Activated CD4-positive, CD25-positive, alpha-beta regulatory T cell treated with anti-CD3 and anti-CD28 coated beads, Interleukin-2, amount 50 U/mL, for 24 hours (primary cell): ENCODE measurements at regions not wholly inside any gene's neighbourhood (a gene's known extent, or its start where the extent isn't known, plus 50 kb on each side); places are given as distances from the start of the nearest gene placed in this dataset.
A peak's percentile ranks its signal among the peaks of the same experiment; 100 is the strongest.
"Not testable (repeated sequence)": the region's sequence is repeated elsewhere in the genome, so short reads cannot be mapped to it uniquely, and the experiment has no call there.

Experiments
- ATAC-seq, 2 donors: fragments of 150-1000 bp; cut with Tn5 transposase; one replicate each; pipeline ENCODE4 v1.10.0; 2021; ENCODE audit warnings: mild to moderate bottlenecking in 1 of 2, moderate library complexity in 1 of 2

- peak in 1 of 2 donors; percentile 13 for ATAC-seq
Measured at GRCh38 chr13:83453723-83454122, 428.6 kb downstream of the SLITRK1 start.

- ATAC-seq: no peak
Measured at GRCh38 chr13:83453300-83453699, 429.0 kb downstream of the SLITRK1 start.

- ATAC-seq: no peak
Measured at GRCh38 chr13:83452292-83452950, 429.9 kb downstream of the SLITRK1 start.

- ATAC-seq: no peak
Measured at GRCh38 chr13:83450591-83450990, 431.7 kb downstream of the SLITRK1 start.

GRCh38 chr13:83449668-83450395 is 432.4 kb downstream of the SLITRK1 start:
- ATAC-seq: no peak

GRCh38 chr13:83440465-83440864 is 441.8 kb downstream of the SLITRK1 start:
- no peak for ATAC-seq

GRCh38 chr13:83439464-83439863 is 442.8 kb downstream of the SLITRK1 start:
- ATAC-seq: not testable (repeated sequence)

- no peak for ATAC-seq
Measured at GRCh38 chr13:83423861-83424260, 458.4 kb downstream of the SLITRK1 start.

GRCh38 chr13:83423381-83423780 is 458.9 kb downstream of the SLITRK1 start:
- ATAC-seq: no peak

GRCh38 chr13:83414393-83414792 is 467.9 kb downstream of the SLITRK1 start:
- no peak for ATAC-seq

- no peak for ATAC-seq
Measured at GRCh38 chr13:83386609-83387008, 495.7 kb downstream of the SLITRK1 start.

- ATAC-seq: no peak
Measured at GRCh38 chr13:83378908-83379307, 503.4 kb downstream of the SLITRK1 start.

- ATAC-seq: no peak
Measured at GRCh38 chr13:83377491-83377890, 504.8 kb downstream of the SLITRK1 start.

- ATAC-seq: no peak
Measured at GRCh38 chr13:83372786-83373185, 509.5 kb downstream of the SLITRK1 start.

- no peak for ATAC-seq
Measured at GRCh38 chr13:83365723-83366122, 516.6 kb downstream of the SLITRK1 start.

GRCh38 chr13:83355041-83355440 is 527.2 kb downstream of the SLITRK1 start:
- no peak for ATAC-seq

GRCh38 chr13:83352391-83352790 is 529.9 kb downstream of the SLITRK1 start:
- ATAC-seq: no peak

GRCh38 chr13:83350569-83350968 is 531.7 kb downstream of the SLITRK1 start:
- no peak for ATAC-seq

GRCh38 chr13:83344518-83344917 is 537.8 kb downstream of the SLITRK1 start:
- no peak for ATAC-seq

- ATAC-seq: no peak
Measured at GRCh38 chr13:83340170-83340569, 542.1 kb downstream of the SLITRK1 start.

- no peak for ATAC-seq
Measured at GRCh38 chr13:83333614-83334388, 548.5 kb downstream of the SLITRK1 start.

- no peak for ATAC-seq
Measured at GRCh38 chr13:83332751-83333150, 549.5 kb downstream of the SLITRK1 start.

GRCh38 chr13:83327091-83327490 is 555.2 kb downstream of the SLITRK1 start:
- no peak for ATAC-seq
